HepG2 (cell line): ENCODE measurements at regions not wholly inside any gene's neighbourhood (a gene's known extent, or its start where the extent isn't known, plus 50 kb on each side); places are given as distances from the start of the nearest gene placed in this dataset.

Experiments
- CENPX ChIP-seq: sonication (generic); formaldehyde crosslinking; IDR thresholded peaks from 2 replicates; pipeline ENCODE4 v1.9.0; 2021; ENCODE audit warnings: mild to moderate bottlenecking, missing genetic modification reagents, moderate library complexity
- CHD4 ChIP-seq: fragments of 200-600 bp; sonication (generic); IDR thresholded peaks from 2 replicates; pipeline ENCODE4 v1.7.0; 2017; ENCODE audit warnings: mild to moderate bottlenecking, low read length, borderline replicate concordance
- HDAC2 ChIP-seq: sonication (generic); formaldehyde crosslinking; IDR thresholded peaks from 2 replicates; pipeline ENCODE4 v1.4.0; 2020; ENCODE audit warnings: missing genetic modification reagents
- POLR2A ChIP-seq, 2 experiments: IDR thresholded peaks; 2 replicates each; pipeline ENCODE4 v1.6.1; 2011; ENCODE audit warnings: low read depth in 2 of 2, low read length in 2 of 2, mild to moderate bottlenecking in 1 of 2, moderate library complexity in 1 of 2; ENCODE audit not compliant: insufficient read depth in 1 of 2
- ZEB1 ChIP-seq: IDR thresholded peaks from 2 replicates; pipeline ENCODE4 v1.6.1; 2012; ENCODE audit warnings: mild to moderate bottlenecking, low read depth, inconsistent platforms; ENCODE audit not compliant: insufficient replicate concordance
- ZFX ChIP-seq: sonication (generic); formaldehyde crosslinking; IDR thresholded peaks from 2 replicates; pipeline ENCODE4 v1.4.0; 2020; ENCODE audit warnings: mild to moderate bottlenecking, low read depth, missing genetic modification reagents, moderate library complexity
- ZNF24 ChIP-seq: fragments of 450-650 bp; IDR thresholded peaks from 2 replicates; pipeline ENCODE4 v1.6.1; 2017; ENCODE audit warnings: antibody characterized with exemption, mild to moderate bottlenecking
- ZNF274 ChIP-seq: sonication (generic); formaldehyde crosslinking; IDR thresholded peaks from 2 replicates; pipeline ENCODE4 v1.5.1; 2020; ENCODE audit warnings: mild to moderate bottlenecking, missing genetic modification reagents
- TF ChIP-seq, protein P1 (sequence below): sonication (generic); formaldehyde crosslinking; IDR thresholded peaks from 2 replicates; pipeline ENCODE4 v1.5.0; 2020; ENCODE audit warnings: mild to moderate bottlenecking, missing genetic modification reagents, borderline replicate concordance

DNA sequence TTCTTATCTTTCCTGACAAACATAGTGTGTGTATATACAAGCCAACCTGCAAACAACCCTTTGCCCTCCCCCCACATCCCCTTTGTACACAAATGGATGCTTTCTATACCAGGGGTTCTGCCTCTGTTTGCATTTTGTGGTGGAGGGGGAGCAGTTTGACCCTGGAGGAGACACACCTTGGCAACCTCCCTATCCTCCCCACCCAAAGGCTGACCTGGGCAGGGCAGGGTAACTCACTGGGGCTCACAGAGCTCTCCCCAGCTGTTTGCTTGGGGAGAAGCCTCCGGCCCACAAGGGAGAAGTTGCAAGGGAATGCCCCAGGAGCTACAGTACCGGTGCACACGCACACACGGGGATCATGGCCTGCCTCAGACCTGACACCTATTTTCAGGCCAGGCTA is 372.6 kb downstream of the BCOR start:
- TF ChIP-seq, protein P1, sequence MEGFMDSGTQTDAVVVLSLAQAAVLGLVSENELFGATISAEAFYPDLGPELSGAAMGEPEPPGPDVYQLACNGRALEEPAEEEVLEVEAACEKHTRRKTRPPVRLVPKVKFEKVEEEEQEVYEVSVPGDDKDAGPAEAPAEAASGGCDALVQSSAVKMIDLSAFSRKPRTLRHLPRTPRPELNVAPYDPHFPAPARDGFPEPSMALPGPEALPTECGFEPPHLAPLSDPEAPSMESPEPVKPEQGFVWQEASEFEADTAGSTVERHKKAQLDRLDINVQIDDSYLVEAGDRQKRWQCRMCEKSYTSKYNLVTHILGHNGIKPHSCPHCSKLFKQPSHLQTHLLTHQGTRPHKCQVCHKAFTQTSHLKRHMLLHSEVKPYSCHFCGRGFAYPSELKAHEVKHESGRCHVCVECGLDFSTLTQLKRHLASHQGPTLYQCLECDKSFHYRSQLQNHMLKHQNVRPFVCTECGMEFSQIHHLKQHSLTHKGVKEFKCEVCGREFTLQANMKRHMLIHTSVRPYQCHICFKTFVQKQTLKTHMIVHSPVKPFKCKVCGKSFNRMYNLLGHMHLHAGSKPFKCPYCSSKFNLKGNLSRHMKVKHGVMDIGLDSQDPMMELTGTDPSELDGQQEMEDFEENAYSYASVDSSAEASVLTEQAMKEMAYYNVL (CRISPR knock-in tag) = no peak
- TF ChIP-seq ZNF24 (no peak), ZFX (no peak), CENPX (no peak), ZNF274 (CRISPR knock-in tag) (no peak), POLR2A (IDR thresholded peaks at IDR 0.05; ENCODE audit: insufficient read depth in 1 of 2, low read depth in 2 of 2, low read length in 2 of 2) (no peak), CHD4 (no peak), HDAC2 (CRISPR knock-in tag) (no peak), ZEB1 (no peak)
